HCT116 (cell line): ENCODE measurements at regions not wholly inside any gene's neighbourhood (a gene's known extent, or its start where the extent isn't known, plus 50 kb on each side); places are given as distances from the start of the nearest gene placed in this dataset.

ENCODE experiments used
- ATAC-seq: fragments of 200-7000 bp; cut with Tn5 transposase; 2 replicates; pipeline ENCODE4 v1.9.1; 2020; ENCODE audit warnings: mild to moderate bottlenecking, moderate library complexity
- BruUV-seq: library from RNA; stranded (reverse); fragments of 400-500 nt; replicated peaks from 2 replicates; lab custom pipeline; 2021; lab: Mats Ljungman, UMichigan
- CTCF ChIA-PET: fragments of 300-600 bp; sonication (Branson Sonifier 250); formaldehyde crosslinking; loops from one replicate; lab custom pipeline; 2021; ENCODE audit warnings: antibody characterized with exemption; lab: Charles Lee
- POLR2A ChIA-PET: fragments of 300-600, 350-600 bp; sonication (Branson Sonifier 250); formaldehyde crosslinking; loops from one replicate; lab custom pipeline; 2021; ENCODE audit warnings: antibody characterized with exemption; lab: Charles Lee
- RAD21 ChIA-PET, 2 experiments: fragments of 300-600 bp; sonication (Branson Sonifier 250); formaldehyde crosslinking; loops; one replicate each; lab custom pipeline; 2023; ENCODE audit warnings: low total read pairs in 2 of 2; ENCODE audit not compliant: uncharacterized antibody in 2 of 2, unreplicated experiment in 2 of 2, low non-redundant PET in 1 of 2; lab: Charles Lee
- DNase-seq: peaks from one replicate; pipeline ENCODE4 v3.0.0-alpha.2; 2010; ENCODE audit warnings: low read depth, low spot score
- H2AFZ ChIP-seq: fragments of 200-600 bp; shearing (Covaris generic), sonication (generic); 2 replicates; pipeline ENCODE4 v1.6.1; 2017; ENCODE audit warnings: low read depth, mixed run types, mixed read lengths, antibody characterized with exemption, low read length; ENCODE audit not compliant: poor library complexity, severe bottlenecking
- H3K27ac ChIP-seq: 2 replicates; pipeline ENCODE4 v1.5.1; 2012; ENCODE audit warnings: low read depth, low read length
- H3K27me3 ChIP-seq: fragments of 200-600 bp; sonication (generic); 2 replicates; pipeline ENCODE4 v1.6.1; 2016; ENCODE audit warnings: mixed run types, low read length, mixed read lengths; ENCODE audit not compliant: insufficient read depth
- H3K36me3 ChIP-seq, 2 experiments: fragments of 200-500 bp in 1 of 2; fragments of 200-600 bp in 1 of 2; sonication (Bioruptor generic) in 1 of 2; sonication (generic) in 1 of 2; 2 replicates each; pipeline versions ENCODE4 v1.5.1 to v1.6.1; 2014 to 2016; ENCODE audit warnings: low read length in 2 of 2, inconsistent platforms in 1 of 2, mixed read lengths in 1 of 2, mixed run types in 1 of 2; ENCODE audit not compliant: insufficient read depth in 2 of 2, control insufficient read depth in 1 of 2
- H3K4me1 ChIP-seq, 2 experiments: fragments of 200-600 bp in 1 of 2; sonication (generic) in 1 of 2; 2 replicates each; pipeline versions ENCODE4 v1.5.1 to v1.6.1; 2012 to 2017; ENCODE audit warnings: low read length in 2 of 2, inconsistent platforms in 1 of 2, mild to moderate bottlenecking in 1 of 2, mixed read lengths in 1 of 2, mixed run types in 1 of 2, moderate library complexity in 1 of 2; ENCODE audit not compliant: insufficient read depth in 2 of 2, control insufficient read depth in 1 of 2
- H3K4me2 ChIP-seq: fragments of 200-600 bp; sonication (generic); 2 replicates; pipeline ENCODE4 v1.6.1; 2017; ENCODE audit warnings: mixed run types, low read length, mixed read lengths
- H3K4me3 ChIP-seq, 2 experiments: fragments of 200-600 bp in 1 of 2; sonication (generic) in 1 of 2; replicated peaks in 1 of 2; 2 replicates each; pipeline ENCODE4 v1.5.1; 2011 to 2016; ENCODE audit warnings: low read length in 2 of 2, control low read depth in 1 of 2, low read depth in 1 of 2, mild to moderate bottlenecking in 1 of 2, mixed read lengths in 1 of 2, mixed run types in 1 of 2
- H3K79me2 ChIP-seq: fragments of 200-600 bp; sonication (generic); 2 replicates; pipeline ENCODE4 v1.6.1; 2017; ENCODE audit warnings: mild to moderate bottlenecking, mixed run types, low read length, moderate library complexity, mixed read lengths; ENCODE audit not compliant: insufficient read depth
- H3K9ac ChIP-seq: fragments of 200-600 bp; sonication (generic); 2 replicates; pipeline ENCODE4 v1.6.1; 2016; ENCODE audit warnings: low read length, mixed read lengths
- H3K9me2 ChIP-seq: fragments of 200-600 bp; sonication (generic), shearing (Covaris generic); 2 replicates; pipeline ENCODE4 v1.6.1; 2017; ENCODE audit warnings: mixed run types, mild to moderate bottlenecking, moderate library complexity; ENCODE audit not compliant: insufficient read depth
- H3K9me3 ChIP-seq, 2 experiments: fragments of 200-500 bp in 1 of 2; fragments of 200-600 bp in 1 of 2; sonication (Bioruptor generic) in 1 of 2; sonication (generic) in 1 of 2; 2 replicates each; pipeline ENCODE4 v1.6.1; 2014 to 2017; ENCODE audit warnings: low read length in 2 of 2, mixed read lengths in 2 of 2, inconsistent platforms in 1 of 2, low read depth in 1 of 2, mild to moderate bottlenecking in 1 of 2, mixed run types in 1 of 2, moderate library complexity in 1 of 2; ENCODE audit not compliant: control insufficient read depth in 1 of 2, insufficient read depth in 1 of 2
- H4K20me1 ChIP-seq: fragments of 200-600 bp; sonication (generic), shearing (Covaris generic); 2 replicates; pipeline ENCODE4 v1.6.1; 2017; ENCODE audit warnings: mixed run types, mild to moderate bottlenecking, moderate library complexity; ENCODE audit not compliant: insufficient read depth
- CBX3 ChIP-seq: IDR thresholded peaks from 2 replicates; pipeline ENCODE4 v1.6.1; 2012; ENCODE audit warnings: low read depth
- CEBPB ChIP-seq: IDR thresholded peaks from 2 replicates; pipeline ENCODE4 v1.6.1; 2012; ENCODE audit warnings: low read depth
- EGR1 ChIP-seq: IDR thresholded peaks from 2 replicates; pipeline ENCODE4 v1.6.1; 2012; ENCODE audit warnings: low read depth
- EZH2phosphoT487 ChIP-seq: fragments of 200-600 bp; IDR thresholded peaks from 2 replicates; pipeline ENCODE4 v1.6.1; 2018; ENCODE audit warnings: antibody characterized with exemption, borderline replicate concordance
- FOSL1 ChIP-seq: IDR thresholded peaks from 2 replicates; pipeline ENCODE4 v1.6.1; 2012; ENCODE audit warnings: low read depth
- POLR2AphosphoS5 ChIP-seq: IDR thresholded peaks from 2 replicates; pipeline ENCODE4 v1.6.1; 2011; ENCODE audit warnings: mild to moderate bottlenecking, low read depth, low read length, moderate library complexity
- RAD21 ChIP-seq: IDR thresholded peaks from 2 replicates; pipeline ENCODE4 v1.6.1; 2012; ENCODE audit warnings: low read depth, mild to moderate bottlenecking
- REST ChIP-seq: IDR thresholded peaks from 2 replicates; pipeline ENCODE4 v1.6.1; 2012; ENCODE audit warnings: low read depth
- SIN3A ChIP-seq: IDR thresholded peaks from 2 replicates; pipeline ENCODE4 v1.6.1; 2012; ENCODE audit warnings: low read depth
- SP1 ChIP-seq: IDR thresholded peaks from 2 replicates; pipeline ENCODE4 v1.6.1; 2012; ENCODE audit warnings: low read depth
- SRF ChIP-seq: IDR thresholded peaks from 2 replicates; pipeline ENCODE4 v1.6.1; 2012; ENCODE audit warnings: low read depth
- intact Hi-C: fragments of 100-400 bp; cut with micrococcal nuclease; formaldehyde crosslinking; loops from 2 replicates; pipeline ENCODE4 v1.10.0; 2022
- TF ChIP-seq, protein P1 (sequence below): IDR thresholded peaks from 2 replicates; pipeline ENCODE4 v1.6.1; 2012

DNA sequence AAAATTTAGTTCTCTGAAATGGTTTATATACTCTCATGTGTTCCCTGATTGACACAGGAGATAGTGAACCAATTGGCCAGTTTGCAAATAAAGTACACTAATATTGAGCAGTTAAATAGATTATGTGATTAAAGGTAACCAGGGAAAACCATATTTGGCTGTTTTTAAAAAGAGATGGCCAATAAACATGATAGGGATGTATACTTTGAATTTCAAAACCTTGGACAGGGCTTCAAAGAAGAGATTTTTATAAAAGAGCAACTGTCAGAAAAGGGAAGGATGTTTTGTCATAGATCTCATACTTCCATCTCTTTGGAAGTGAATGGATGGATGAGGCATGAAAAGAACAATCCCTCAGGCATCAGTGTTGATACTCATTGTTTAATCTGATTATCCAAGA, 825.3 kb downstream of the STIM2 start:
- Histone ChIP-seq H4K20me1 (no peaks in the 10 kb centered on the region), H2AFZ (no peak overlapping the region), H3K4me3 (no peak overlapping the region), H3K4me1 (no peaks in the 10 kb centered on the region), H3K4me2 (no peak overlapping the region), H3K9me3 (no peaks in the 10 kb centered on the region), H3K27me3 (0 out of 2 replicates have a peak, but pooled peaks cover 3% of the 10 kb centered on the region), H3K9me2 (no peaks in the 10 kb centered on the region), H3K27ac (no peak overlapping the region), H3K9ac (no peak overlapping the region), H3K36me3 (no peaks in the 10 kb centered on the region), H3K79me2 (no peaks in the 10 kb centered on the region)
- ATAC-seq (no peak), DNase-seq (no peak)
- intact Hi-C loops, result no loop called here
- CTCF ChIA-PET, result interaction anchor here (1.4 to 2.7 kb wide), 2 partner anchors 8 to 176 kb away, joined by 3 to 16 read pairs; no protein-coding TSS in a partner anchor
- RAD21 ChIA-PET, result no interaction called here
- BruUV-seq, result no TSS peak
- TF ChIP-seq RAD21 (no peak), CBX3 (no peak), POLR2AphosphoS5 (no peak), FOSL1 (no peak), REST (peak; percentile 11; the same call in 1 of the 2 replicates), EGR1 (no peak), CEBPB (no peak)
- POLR2A ChIA-PET, result no interaction called here

GRCh38 chr4:27692158-27692557, 831.5 kb downstream of the STIM2 start:
- peak; percentile 45 for DNase-seq
- ATAC-seq, result peak; percentile 97
- ChIA-PET RAD21 (no interaction called here), POLR2A (no interaction called here), CTCF (interaction anchor here (0.6 to 2.7 kb wide), 4 partner anchors 8 to 382 kb away, joined by 3 to 16 read pairs (median 4); no protein-coding TSS in a partner anchor)
- Histone ChIP-seq H3K27ac (no peak overlapping the region), H3K36me3 (no peaks in the 10 kb centered on the region), H3K4me3 (no peak overlapping the region), H3K79me2 (no peaks in the 10 kb centered on the region), H3K4me2 (no peak overlapping the region), H3K9me2 (no peaks in the 10 kb centered on the region), H2AFZ (no peak overlapping the region), H3K27me3 (no peaks in the 10 kb centered on the region), H3K9me3 (no peaks in the 10 kb centered on the region), H3K9ac (no peak overlapping the region), H4K20me1 (no peaks in the 10 kb centered on the region), H3K4me1 (no peaks in the 10 kb centered on the region)
- no TSS peak for BruUV-seq
- intact Hi-C loops, result loop anchor here (10.0 kb wide), 1 partner anchor 647 kb away; no protein-coding TSS in a partner anchor
- TF ChIP-seq REST (no peak), SRF (no peak), SP1 (no peak), RAD21 (peak; percentile 54), SIN3A (no peak), EZH2phosphoT487 (no peak)
- TF ChIP-seq, protein P1, sequence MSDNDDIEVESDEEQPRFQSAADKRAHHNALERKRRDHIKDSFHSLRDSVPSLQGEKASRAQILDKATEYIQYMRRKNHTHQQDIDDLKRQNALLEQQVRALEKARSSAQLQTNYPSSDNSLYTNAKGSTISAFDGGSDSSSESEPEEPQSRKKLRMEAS, result no peak; the same call in 1 of the 2 replicates
